Body of pancreas (tissue), 4 donors: ENCODE measurements at regions not wholly inside any gene's neighbourhood (a gene's known extent, or its start where the extent isn't known, plus 50 kb on each side); places are given as distances from the start of the nearest gene placed in this dataset.

Experiments used
- CTCF ChIP-seq, 7 experiments: fragments of 450-650 bp in 4 of 7; fragments of 200-600 bp in 3 of 7; sonication (generic) in 3 of 7; IDR thresholded peaks; one replicate each; pipeline ENCODE4 v1.5.1; 2016 to 2019; ENCODE audit warnings: antibody characterized with exemption in 7 of 7
- POLR2A ChIP-seq, 3 donors: fragments of 450-650 bp; IDR thresholded peaks; one replicate each; pipeline ENCODE4 v1.6.1; 2016; ENCODE audit warnings: antibody characterized with exemption in 3 of 3, mild to moderate bottlenecking in 2 of 3

- TF ChIP-seq CTCF (IDR thresholded peaks at IDR 0.05) = no peak
- TF ChIP-seq POLR2A (IDR thresholded peaks at IDR 0.05) = no peak
These were observed 184.5 kb upstream of the MARCKS start for GRCh38 chr6:113672491-113673149.
